A549 (cell line): ENCODE measurements at regions not wholly inside any gene's neighbourhood (a gene's known extent, or its start where the extent isn't known, plus 50 kb on each side); places are given as distances from the start of the nearest gene placed in this dataset.

Source experiments
- EHMT2 ChIP-seq: fragments of 200-600 bp; sonication (generic); IDR thresholded peaks from 2 replicates; pipeline ENCODE4 v1.6.1; 2016; ENCODE audit warnings: antibody characterized with exemption, low read depth, mild to moderate bottlenecking, moderate library complexity
- EP300 ChIP-seq, 2 experiments: fragments of >200 bp; sonication (Bioruptor Twin); formaldehyde crosslinking; IDR thresholded peaks; 2 replicates in 1 of 2; 3 replicates in 1 of 2; pipeline ENCODE4 v1.6.1; 2016 to 2017
- POLR2A ChIP-seq: IDR thresholded peaks from 2 replicates; pipeline ENCODE4 v1.6.1; 2012; ENCODE audit warnings: mild to moderate bottlenecking, low read length
- POLR2AphosphoS2 ChIP-seq: conservative IDR thresholded peaks from 2 replicates; pipeline ENCODE4 v1.6.1; 2012; ENCODE audit warnings: low read length, improper control_type of control experiment, inconsistent platforms
- RFX5 ChIP-seq: fragments of 450-650 bp; IDR thresholded peaks from 2 replicates; pipeline ENCODE4 v1.7.1; 2014; ENCODE audit warnings: antibody characterized with exemption, mild to moderate bottlenecking, moderate library complexity
- TF ChIP-seq, protein P1 (sequence below): fragments of >200 bp; sonication (Bioruptor Twin); formaldehyde crosslinking; IDR thresholded peaks from 3 replicates; pipeline ENCODE4 v1.5.1; 2016

DNA sequence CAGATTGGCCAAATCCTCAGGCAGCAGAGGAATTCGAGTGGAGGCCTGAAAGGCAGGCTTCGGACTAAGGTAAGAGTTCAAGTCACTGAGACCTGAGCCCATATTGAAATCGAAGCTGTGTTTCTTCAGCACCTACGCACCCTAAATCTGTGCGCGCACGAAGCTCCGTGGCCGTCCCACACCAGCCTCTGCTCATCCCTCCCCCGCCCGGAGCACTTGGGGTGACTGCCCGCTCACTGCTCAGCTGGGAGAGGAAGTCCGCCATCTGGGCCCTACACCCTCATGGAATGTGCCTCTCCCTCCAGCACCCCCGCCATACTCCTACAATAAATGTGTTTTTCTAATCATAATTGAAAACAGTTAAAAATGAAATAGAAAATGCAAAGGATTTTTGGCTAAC lies 734.5 kb downstream of the GALR1 start:
- TF ChIP-seq POLR2A (no peak), POLR2AphosphoS2 (no peak), RFX5 (no peak), EP300 (IDR thresholded peaks at IDR 0.05) (no peak), EHMT2 (no peak)
- TF ChIP-seq, protein P1, sequence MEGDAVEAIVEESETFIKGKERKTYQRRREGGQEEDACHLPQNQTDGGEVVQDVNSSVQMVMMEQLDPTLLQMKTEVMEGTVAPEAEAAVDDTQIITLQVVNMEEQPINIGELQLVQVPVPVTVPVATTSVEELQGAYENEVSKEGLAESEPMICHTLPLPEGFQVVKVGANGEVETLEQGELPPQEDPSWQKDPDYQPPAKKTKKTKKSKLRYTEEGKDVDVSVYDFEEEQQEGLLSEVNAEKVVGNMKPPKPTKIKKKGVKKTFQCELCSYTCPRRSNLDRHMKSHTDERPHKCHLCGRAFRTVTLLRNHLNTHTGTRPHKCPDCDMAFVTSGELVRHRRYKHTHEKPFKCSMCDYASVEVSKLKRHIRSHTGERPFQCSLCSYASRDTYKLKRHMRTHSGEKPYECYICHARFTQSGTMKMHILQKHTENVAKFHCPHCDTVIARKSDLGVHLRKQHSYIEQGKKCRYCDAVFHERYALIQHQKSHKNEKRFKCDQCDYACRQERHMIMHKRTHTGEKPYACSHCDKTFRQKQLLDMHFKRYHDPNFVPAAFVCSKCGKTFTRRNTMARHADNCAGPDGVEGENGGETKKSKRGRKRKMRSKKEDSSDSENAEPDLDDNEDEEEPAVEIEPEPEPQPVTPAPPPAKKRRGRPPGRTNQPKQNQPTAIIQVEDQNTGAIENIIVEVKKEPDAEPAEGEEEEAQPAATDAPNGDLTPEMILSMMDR = no peak
